GM18517 (cell line): ENCODE measurements at regions not wholly inside any gene's neighbourhood (a gene's known extent, or its start where the extent isn't known, plus 50 kb on each side); places are given as distances from the start of the nearest gene placed in this dataset.
"Not testable (repeated sequence)": the region's sequence is repeated elsewhere in the genome, so short reads cannot be mapped to it uniquely, and the experiment has no call there.

Experiments
- ATAC-seq: cut with Tn5 transposase; IDR thresholded peaks from one replicate; pipeline ENCODE4 v1.9.1; 2021; ENCODE audit warnings: mild to moderate bottlenecking, moderate library complexity; ENCODE audit not compliant: unreplicated experiment

DNA sequence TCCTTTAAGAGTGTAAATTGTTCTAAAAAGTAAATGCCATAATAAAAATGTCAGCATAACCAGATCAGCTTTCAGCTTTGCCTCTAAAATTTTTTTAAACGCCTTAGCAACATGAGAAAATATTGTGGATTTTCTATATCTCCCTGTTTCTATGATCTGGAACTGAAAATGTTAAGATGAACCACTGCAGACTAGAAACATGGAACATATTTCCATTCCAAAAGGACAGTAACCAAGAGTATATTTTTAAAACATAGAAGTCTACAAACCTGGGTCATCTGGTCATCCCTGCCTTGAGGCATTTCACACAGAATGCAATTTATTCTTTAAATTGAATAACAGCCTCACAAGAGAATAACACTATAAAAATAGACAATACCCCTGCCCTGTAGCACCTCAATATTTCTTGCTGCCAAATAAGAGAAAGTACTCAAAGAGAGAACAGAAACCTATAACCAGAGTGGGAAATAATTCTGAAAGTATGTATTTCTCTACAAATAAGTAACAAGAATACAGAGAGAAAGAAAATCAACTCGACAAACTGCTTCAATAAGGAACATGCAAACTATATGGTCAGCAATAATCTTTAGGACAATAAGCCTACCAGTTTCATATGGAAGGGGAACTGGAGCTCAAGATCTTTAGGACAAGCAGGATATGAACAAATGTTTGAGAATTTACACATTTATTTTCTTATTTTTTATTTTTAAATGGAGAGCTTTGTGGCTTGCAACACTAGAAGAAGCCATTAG is 949.0 kb downstream of the EPHA3 start:
- ATAC-seq: no peak

- no peak for ATAC-seq
These were observed 954.6 kb downstream of the EPHA3 start for GRCh38 chr3:90062016-90062415.

DNA sequence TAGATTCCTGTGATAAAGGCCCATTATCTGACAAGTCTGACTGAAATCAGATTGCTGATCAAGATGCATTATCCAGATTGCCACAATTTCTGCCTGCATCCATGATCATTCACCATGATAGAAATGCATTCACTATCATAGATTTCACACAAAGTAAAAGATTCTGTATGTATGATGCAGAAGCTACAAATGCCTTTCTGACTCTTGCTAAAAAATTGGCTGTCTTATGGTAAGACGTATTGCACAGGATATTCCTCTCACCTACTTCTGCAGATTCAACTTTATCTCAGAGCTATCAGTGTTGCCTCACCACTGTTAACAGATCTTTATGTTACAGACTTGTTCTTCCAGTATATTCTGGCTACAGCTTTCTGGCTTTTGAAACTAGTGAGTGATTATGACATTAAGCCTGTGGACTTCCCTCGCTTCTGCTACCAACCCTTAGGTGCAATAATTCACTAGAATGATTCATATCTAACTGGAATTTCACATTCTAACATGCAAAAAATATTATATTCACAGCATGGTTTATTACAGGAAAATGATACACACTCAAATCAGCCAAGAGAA is 955.3 kb downstream of the EPHA3 start:
- ATAC-seq: no peak

DNA sequence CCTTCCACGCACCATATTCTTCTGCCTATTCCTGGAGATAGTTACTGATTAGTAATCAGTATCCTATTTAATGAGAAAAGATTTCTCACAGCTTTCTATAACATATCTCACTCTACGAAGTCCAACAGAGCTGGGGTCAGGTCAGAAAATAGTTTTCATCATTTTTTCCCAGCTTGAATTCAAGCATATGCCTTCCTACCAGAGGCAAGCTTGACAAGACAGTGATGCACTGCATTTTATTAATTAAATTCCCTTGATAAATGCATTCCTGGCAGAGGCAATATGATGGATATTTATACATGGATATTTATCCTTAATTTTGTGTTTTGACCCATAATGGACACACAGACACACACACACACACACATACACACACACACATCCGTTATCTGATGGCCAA is 961.4 kb downstream of the EPHA3 start:
- no peak for ATAC-seq

DNA sequence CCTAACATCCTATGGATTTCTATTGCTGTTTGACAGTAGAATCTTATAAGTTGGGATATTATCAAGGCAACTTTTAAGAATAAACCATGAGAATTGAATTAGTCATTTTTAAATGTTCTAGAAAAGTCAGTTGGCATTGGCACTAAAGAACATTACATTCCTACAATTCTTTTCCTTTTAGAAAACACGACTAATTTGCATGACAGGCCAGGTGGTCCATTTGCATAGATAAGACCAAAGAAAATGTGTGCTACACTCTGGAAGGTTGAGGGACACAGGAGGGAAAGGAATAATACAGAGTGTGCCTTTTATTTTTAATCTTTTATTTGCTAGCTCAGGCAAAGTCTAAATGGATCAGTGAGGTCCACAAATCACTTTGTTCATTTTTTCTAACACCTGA is 962.3 kb downstream of the EPHA3 start:
- no peak for ATAC-seq

- ATAC-seq: no peak
These were observed 968.7 kb downstream of the EPHA3 start for GRCh38 chr3:90076136-90076535.

- no peak for ATAC-seq
These were observed 973.6 kb downstream of the EPHA3 start for GRCh38 chr3:90080988-90081387.

- ATAC-seq: not testable (repeated sequence)
These were observed 978.9 kb downstream of the EPHA3 start for GRCh38 chr3:90086297-90086696.

GRCh38 chr3:90087703-90088102 is 980.3 kb downstream of the EPHA3 start:
- no peak for ATAC-seq

DNA sequence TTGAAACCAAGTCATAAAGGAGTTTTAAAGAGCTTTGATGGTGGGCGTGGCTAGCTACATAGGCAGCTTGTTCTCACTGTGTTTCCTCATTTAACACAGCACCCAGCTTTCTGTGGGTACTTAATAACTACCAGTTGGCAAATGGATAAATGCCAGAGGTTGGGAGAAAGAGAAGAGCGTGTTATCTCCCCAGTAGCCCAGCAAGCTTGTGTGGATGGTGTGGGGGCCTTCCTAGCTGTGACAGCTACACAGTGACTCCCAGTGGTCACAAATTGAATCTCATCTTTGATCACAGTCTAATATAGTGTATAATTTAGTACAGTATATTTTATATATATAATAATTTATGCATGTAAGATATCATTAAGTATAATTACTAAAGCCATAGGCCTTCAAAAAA is 984.1 kb downstream of the EPHA3 start:
- ATAC-seq: no peak

DNA sequence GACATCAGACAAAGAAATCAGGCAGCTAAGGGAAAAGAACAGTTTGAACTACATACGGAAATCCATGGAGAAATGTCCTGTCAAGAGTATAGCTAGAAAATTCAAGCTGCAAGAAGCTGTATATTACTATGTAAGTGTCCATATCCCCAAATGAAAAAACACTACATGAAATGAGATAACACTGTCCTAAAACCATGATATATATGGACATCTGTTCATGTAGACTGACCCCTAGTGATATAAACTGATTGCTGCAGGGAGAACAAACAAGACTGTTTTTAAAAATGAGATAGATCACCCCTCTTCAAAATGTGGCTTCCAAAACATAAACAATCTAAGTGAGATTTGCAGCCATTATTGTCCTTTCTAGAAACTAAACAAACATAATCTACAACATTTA is 985.6 kb downstream of the EPHA3 start:
- no peak for ATAC-seq

- ATAC-seq: no peak
These were observed 988.4 kb downstream of the EPHA3 start for GRCh38 chr3:90095811-90096210.

DNA sequence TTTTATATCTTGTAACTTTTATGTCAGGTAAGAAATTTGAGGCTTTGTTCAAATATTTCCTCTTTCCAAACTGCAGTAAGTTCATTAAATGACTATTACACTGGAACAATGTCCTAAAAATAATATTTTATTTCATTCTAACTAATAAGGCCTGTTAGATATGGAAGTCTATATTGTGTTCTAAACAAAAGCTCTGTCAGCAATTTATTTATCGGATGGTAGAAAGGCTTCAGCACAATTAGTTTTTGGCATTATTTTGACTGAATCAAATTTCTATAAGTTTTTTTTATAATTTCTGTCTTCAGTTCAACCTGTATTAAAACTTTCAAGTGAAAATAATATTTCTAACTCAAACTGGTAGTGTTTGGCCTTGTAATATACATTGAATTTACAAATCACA is 992.1 kb downstream of the EPHA3 start:
- ATAC-seq: no peak

- ATAC-seq: no peak
These were observed 994.7 kb downstream of the EPHA3 start for GRCh38 chr3:90102146-90102545.

DNA sequence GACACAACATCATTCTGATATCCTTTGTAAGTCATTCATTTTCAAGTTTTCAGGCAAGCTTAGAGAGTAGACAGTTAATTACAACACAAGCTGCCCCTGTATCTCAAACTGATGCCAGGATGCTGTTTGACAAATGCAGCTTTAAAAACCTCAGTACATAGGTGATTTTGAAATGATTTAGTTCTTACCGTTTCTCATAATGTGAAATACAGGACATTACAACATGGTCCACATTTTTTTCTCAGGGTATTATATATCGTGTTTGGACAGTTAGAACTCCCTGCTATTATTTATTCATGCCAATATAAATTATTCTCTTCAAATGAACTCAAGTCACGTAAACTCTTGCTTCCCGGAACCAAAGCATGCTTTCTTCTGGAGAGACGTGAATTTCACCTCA is 1013.9 kb downstream of the EPHA3 start:
- ATAC-seq: no peak

DNA sequence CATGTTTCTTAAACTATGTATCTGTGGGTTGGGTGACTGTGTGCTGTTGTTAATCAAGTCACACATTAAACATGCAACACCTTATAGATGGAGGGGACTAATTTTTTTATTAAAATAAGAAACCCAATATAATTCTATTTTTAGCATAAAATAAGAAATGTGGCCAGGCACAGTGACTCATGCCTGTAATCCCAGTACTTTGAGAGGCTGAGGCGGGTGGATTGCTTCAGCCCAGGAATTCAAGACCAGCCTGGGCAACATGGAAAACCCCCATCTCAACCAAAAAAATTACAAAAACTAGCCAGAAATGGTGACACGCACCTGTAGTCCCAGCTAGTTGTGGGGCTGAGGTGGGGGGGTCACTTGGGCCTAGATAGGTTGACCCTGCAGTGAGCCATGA is 1021.0 kb downstream of the EPHA3 start:
- no peak for ATAC-seq

DNA sequence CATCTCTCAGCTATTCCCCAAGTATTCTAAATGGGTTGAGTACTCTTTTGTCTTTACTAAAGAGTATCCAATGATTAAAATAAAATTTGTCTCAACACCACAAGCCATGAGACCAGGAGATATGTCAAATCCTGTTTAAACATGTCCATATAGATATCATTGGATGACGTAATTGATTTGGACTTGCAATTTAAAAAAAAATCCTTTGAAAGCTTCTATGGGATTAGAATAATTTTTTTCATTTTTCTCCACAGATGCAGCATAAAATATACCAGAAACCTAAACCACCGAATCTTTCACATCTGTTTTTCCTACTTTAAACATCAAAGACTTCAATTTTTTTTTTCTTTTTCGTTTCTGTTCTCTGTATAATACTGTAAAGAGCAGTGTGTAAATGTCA is 1022.3 kb downstream of the EPHA3 start:
- ATAC-seq: no peak

DNA sequence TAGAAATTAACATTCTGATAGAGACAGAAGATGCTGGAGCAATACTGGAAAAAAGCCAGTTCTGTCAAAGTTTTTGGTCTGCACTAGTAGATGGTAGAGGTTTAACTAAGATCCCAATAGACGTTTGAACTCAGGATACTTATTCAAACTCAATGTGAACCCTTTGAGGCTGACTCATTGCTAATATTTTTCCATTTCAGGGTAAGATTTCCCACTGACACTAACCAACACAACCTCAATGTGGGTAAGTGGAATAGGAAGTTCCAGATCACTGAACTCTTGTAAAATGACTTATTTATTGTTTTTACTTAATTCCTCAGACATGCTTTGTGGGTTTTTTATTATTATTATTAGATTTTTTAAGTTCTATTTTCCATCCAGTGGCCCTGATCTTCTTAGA is 1024.8 kb downstream of the EPHA3 start:
- ATAC-seq: no peak

GRCh38 chr3:90134090-90134489 is 1026.7 kb downstream of the EPHA3 start:
- no peak for ATAC-seq

DNA sequence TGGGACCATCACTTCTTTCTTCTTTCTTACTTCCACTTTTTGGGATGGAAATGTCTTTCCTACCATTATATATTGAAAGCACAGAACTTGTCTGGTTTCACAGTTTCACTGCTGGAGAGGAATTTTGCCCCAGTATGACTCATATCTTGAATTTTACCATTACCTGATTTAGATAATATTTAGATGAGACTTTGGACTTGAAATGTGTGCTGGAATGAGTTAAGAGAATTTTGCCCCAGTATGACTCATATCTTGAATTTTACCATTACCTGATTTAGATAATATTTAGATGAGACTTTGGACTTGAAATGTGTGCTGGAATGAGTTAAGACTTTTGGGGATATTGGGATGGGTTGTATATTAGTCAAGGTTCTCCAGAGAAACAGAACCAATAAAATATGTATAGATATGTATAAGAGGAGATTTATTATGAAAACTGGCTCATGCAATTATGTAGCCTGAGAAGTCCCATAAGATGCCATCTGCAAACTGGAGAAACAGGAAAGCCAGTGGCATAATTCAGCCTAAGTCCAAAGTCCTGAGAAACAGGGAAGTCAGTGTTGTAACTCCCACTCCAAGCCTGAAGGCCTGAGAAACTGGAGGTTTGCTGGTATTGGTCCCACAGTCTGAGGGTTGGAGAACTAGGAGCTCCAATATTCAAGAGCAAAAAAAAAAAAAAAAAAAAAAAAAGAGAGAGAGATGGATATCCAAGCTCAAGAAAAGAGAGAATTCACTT is 1029.2 kb downstream of the EPHA3 start:
- ATAC-seq: no peak

GRCh38 chr3:90145094-90145860 is 1037.9 kb downstream of the EPHA3 start:
- ATAC-seq: no peak
